ENCODE measurements at regions not wholly inside any gene's neighbourhood (a gene's known extent, or its start where the extent isn't known, plus 50 kb on each side); places are given as distances from the start of the nearest gene placed in this dataset.

- no peak overlapping the region for H3K4me3 Mint-ChIP-seq
- TF ChIP-seq, protein P1, sequence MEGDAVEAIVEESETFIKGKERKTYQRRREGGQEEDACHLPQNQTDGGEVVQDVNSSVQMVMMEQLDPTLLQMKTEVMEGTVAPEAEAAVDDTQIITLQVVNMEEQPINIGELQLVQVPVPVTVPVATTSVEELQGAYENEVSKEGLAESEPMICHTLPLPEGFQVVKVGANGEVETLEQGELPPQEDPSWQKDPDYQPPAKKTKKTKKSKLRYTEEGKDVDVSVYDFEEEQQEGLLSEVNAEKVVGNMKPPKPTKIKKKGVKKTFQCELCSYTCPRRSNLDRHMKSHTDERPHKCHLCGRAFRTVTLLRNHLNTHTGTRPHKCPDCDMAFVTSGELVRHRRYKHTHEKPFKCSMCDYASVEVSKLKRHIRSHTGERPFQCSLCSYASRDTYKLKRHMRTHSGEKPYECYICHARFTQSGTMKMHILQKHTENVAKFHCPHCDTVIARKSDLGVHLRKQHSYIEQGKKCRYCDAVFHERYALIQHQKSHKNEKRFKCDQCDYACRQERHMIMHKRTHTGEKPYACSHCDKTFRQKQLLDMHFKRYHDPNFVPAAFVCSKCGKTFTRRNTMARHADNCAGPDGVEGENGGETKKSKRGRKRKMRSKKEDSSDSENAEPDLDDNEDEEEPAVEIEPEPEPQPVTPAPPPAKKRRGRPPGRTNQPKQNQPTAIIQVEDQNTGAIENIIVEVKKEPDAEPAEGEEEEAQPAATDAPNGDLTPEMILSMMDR (IDR thresholded peaks at IDR 0.05; ENCODE audit: unreplicated experiment), result no peak
- no peaks in the 10 kb centered on the region for H3K4me1 Mint-ChIP-seq
- no peak for DNase-seq (ENCODE audit: low spot score in 2 of 2, unreplicated experiment in 2 of 2)
- H3K27me3 Mint-ChIP-seq (ENCODE audit: low read depth), result no peaks in the 10 kb centered on the region
- H3K9me3 Mint-ChIP-seq, result peaks cover 13% of the 10 kb centered on the region
- no peak overlapping the region for H3K27ac Mint-ChIP-seq
- no peaks in the 10 kb centered on the region for H3K36me3 Mint-ChIP-seq
Measured at GRCh38 chr2:182573553-182573952, 142.5 kb upstream of the DNAJC10 start.

DNA sequence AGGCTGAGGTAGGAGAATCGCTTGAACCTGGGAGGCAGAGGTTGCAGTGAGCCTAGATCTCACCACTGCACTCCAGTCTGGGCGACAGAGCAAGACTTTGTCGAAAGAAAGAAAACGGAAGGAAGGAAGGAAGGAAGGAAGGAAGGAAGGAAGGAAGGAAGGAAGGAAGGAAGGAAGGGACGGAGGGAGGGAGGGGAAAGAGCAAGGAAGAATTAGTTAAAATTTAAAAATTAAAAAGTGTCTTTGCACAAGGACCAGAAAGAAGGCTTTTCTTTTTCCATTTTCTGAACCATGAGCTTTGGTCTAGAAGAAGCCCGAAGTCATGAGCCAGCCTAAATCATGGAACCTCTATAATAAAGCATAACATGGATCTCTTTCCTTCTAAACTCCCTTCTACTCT, 138.2 kb upstream of the DNAJC10 start:
- no peak for DNase-seq (ENCODE audit: low spot score in 2 of 2, unreplicated experiment in 2 of 2)
- TF ChIP-seq, protein P1 (IDR thresholded peaks at IDR 0.05; ENCODE audit: unreplicated experiment), result no peak
- Mint-ChIP-seq H3K36me3 (no peaks in the 10 kb centered on the region), H3K27ac (no peak overlapping the region), H3K4me1 (peaks cover 2% of the 10 kb centered on the region), H3K9me3 (peaks cover 9% of the 10 kb centered on the region), H3K27me3 (ENCODE audit: low read depth) (no peaks in the 10 kb centered on the region), H3K4me3 (no peak overlapping the region)

- Mint-ChIP-seq H3K9me3 (no peaks in the 10 kb centered on the region), H3K4me1 (peaks cover 2% of the 10 kb centered on the region), H3K27me3 (ENCODE audit: low read depth) (no peaks in the 10 kb centered on the region), H3K27ac (no peak overlapping the region), H3K4me3 (no peak overlapping the region), H3K36me3 (no peaks in the 10 kb centered on the region)
- DNase-seq (ENCODE audit: low spot score in 2 of 2, unreplicated experiment in 2 of 2), result no peak
- TF ChIP-seq, protein P1 (IDR thresholded peaks at IDR 0.05; ENCODE audit: unreplicated experiment), result no peak
Measured at GRCh38 chr2:182581196-182581935, 134.7 kb upstream of the DNAJC10 start.

- peaks cover 21% of the 10 kb centered on the region for H3K4me1 Mint-ChIP-seq
- no peaks in the 10 kb centered on the region for H3K9me3 Mint-ChIP-seq
- no peaks in the 10 kb centered on the region for H3K36me3 Mint-ChIP-seq
- TF ChIP-seq, protein P1 (IDR thresholded peaks at IDR 0.05; ENCODE audit: unreplicated experiment), result no peak
- no peak overlapping the region for H3K4me3 Mint-ChIP-seq
- H3K27me3 Mint-ChIP-seq (ENCODE audit: low read depth), result no peaks in the 10 kb centered on the region
- DNase-seq (ENCODE audit: low spot score in 2 of 2, unreplicated experiment in 2 of 2), result no peak
- H3K27ac Mint-ChIP-seq, result no peak overlapping the region
Measured at GRCh38 chr2:182584462-182584861, 131.6 kb upstream of the DNAJC10 start.

DNA sequence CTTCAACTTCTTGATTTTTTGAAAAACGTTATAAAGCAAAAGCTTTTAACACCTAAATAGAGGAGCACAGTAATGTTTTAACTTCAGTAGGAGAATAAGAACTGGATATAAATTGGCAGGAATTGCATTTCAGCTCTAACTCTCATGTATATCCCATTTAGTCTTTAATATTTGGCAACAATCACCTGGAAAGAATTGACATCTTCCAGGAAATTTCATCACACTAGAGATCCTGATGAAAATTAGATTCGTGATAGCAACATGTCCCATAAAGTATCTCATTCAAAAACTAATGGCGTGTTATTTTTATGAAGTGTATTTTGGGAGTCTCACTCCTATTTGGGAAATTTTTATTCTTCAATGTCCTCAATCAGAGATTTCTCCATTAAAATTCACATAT, 131.1 kb upstream of the DNAJC10 start:
- no peak overlapping the region for H3K4me3 Mint-ChIP-seq

More for the DNA sequence above, 131.1 kb upstream of the DNAJC10 start:
- DNase-seq (ENCODE audit: low spot score in 2 of 2, unreplicated experiment in 2 of 2), result no peak
- Mint-ChIP-seq H3K9me3 (no peaks in the 10 kb centered on the region), H3K36me3 (no peaks in the 10 kb centered on the region), H3K27me3 (ENCODE audit: low read depth) (no peaks in the 10 kb centered on the region), H3K4me1 (peaks cover 21% of the 10 kb centered on the region), H3K27ac (no peak overlapping the region)
- TF ChIP-seq, protein P1 (IDR thresholded peaks at IDR 0.05; ENCODE audit: unreplicated experiment), result no peak
